ENCODE measurements at regions not wholly inside any gene's neighbourhood (a gene's known extent, or its start where the extent isn't known, plus 50 kb on each side); places are given as distances from the start of the nearest gene placed in this dataset.
A peak's percentile ranks its signal among the peaks of the same experiment; 100 is the strongest.

DNA sequence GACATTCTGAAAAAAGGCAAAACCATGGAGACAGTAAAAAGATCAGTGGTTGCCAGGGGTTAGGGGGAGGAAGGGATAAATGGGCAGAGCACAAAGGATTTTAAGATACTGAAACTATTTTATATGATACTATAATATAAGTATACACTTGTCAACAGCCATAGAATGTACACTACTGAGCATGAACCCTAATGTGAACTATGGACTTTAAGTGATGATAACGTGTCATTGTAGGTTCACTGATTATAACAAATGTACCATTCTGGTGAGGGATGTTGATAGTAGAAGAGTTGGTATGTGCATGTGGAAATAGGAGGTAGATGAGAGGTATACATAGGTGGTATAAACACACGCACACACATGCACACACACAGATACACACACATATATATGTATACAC is 241.6 kb downstream of the NOL4 start:
- Histone ChIP-seq H3K36me3 (ENCODE audit: control insufficient read depth in 2 of 2, insufficient read depth in 1 of 2, low read length in 2 of 2) (no peaks in the 10 kb centered on the region), H3K27ac (ENCODE audit: extremely low read depth, low read depth, low read length) (no peak overlapping the region), H3K9me3 (ENCODE audit: control insufficient read depth, insufficient read depth, low read depth, low read length) (no peaks in the 10 kb centered on the region), H3K4me3 (ENCODE audit: low read depth, low read length) (no peak overlapping the region), H3K4me1 (ENCODE audit: control insufficient read depth, insufficient read depth, low read length) (no peaks in the 10 kb centered on the region)
- CTCF ChIA-PET, result no interaction called here
- TF ChIP-seq, protein P1, sequence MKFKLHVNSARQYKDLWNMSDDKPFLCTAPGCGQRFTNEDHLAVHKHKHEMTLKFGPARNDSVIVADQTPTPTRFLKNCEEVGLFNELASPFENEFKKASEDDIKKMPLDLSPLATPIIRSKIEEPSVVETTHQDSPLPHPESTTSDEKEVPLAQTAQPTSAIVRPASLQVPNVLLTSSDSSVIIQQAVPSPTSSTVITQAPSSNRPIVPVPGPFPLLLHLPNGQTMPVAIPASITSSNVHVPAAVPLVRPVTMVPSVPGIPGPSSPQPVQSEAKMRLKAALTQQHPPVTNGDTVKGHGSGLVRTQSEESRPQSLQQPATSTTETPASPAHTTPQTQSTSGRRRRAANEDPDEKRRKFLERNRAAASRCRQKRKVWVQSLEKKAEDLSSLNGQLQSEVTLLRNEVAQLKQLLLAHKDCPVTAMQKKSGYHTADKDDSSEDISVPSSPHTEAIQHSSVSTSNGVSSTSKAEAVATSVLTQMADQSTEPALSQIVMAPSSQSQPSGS (tag by site-specific recombination; IDR thresholded peaks at IDR 0.05; ENCODE audit: low read depth), result no peak
- TF ChIP-seq ZNF223 (tag by site-specific recombination; IDR thresholded peaks at IDR 0.05), result no peak
- TF ChIP-seq ZNF629 (tag by site-specific recombination; IDR thresholded peaks at IDR 0.05), result no peak
- TF ChIP-seq, protein P2, sequence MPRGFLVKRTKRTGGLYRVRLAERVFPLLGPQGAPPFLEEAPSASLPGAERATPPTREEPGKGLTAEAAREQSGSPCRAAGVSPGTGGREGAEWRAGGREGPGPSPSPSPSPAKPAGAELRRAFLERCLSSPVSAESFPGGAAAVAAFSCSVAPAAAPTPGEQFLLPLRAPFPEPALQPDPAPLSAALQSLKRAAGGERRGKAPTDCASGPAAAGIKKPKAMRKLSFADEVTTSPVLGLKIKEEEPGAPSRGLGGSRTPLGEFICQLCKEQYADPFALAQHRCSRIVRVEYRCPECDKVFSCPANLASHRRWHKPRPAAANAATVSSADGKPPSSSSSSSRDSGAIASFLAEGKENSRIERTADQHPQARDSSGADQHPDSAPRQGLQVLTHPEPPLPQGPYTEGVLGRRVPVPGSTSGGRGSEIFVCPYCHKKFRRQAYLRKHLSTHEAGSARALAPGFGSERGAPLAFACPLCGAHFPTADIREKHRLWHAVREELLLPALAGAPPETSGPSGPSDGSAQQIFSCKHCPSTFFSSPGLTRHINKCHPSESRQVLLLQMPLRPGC (tag by site-specific recombination; IDR thresholded peaks at IDR 0.05), result no peak
- TF ChIP-seq ZNF146 (tag by site-specific recombination; IDR thresholded peaks at IDR 0.05), result no peak
- no peak for TF ChIP-seq ZNF138 (tag by site-specific recombination; IDR thresholded peaks at IDR 0.05; ENCODE audit: borderline replicate concordance)
- POLR2A ChIA-PET, result no interaction called here

DNA sequence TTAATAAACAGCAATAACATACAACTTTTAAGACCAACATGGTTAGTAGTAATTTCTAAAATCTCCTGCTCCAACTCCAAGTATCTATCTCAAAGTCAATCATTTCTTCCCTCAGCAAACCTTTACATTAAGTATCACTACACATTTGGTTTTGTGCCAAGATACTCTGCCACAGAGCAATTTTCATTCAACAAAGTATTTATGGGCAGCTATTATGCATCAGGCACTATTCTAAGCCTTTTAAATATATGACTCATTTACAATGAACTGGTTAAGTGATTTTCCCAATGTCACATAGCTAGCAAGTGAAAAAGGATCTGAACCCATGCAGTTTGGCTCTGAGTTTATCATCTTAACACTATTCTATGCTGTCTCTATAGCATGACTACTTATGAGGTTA is 264.3 kb downstream of the NOL4 start:
- CTCF ChIA-PET, result interaction anchor here (0.6 kb wide), 1 partner anchor 116 kb away, joined by 3 read pairs; no protein-coding TSS in a partner anchor
- no peaks in the 10 kb centered on the region for H3K36me3 ChIP-seq (ENCODE audit: control insufficient read depth in 2 of 2, insufficient read depth in 1 of 2, low read length in 2 of 2)
- POLR2A ChIA-PET, result no interaction called here
- H3K4me1 ChIP-seq (ENCODE audit: control insufficient read depth, insufficient read depth, low read length), result peaks cover 4% of the 10 kb centered on the region
- no peak overlapping the region for H3K27ac ChIP-seq (ENCODE audit: extremely low read depth, low read depth, low read length)
- H3K9me3 ChIP-seq (ENCODE audit: control insufficient read depth, insufficient read depth, low read depth, low read length), result no peaks in the 10 kb centered on the region
- no peak overlapping the region for H3K4me3 ChIP-seq (ENCODE audit: low read depth, low read length)
- TF ChIP-seq ZNF585B (tag by site-specific recombination; IDR thresholded peaks at IDR 0.05), result no peak
- TF ChIP-seq, protein P3, sequence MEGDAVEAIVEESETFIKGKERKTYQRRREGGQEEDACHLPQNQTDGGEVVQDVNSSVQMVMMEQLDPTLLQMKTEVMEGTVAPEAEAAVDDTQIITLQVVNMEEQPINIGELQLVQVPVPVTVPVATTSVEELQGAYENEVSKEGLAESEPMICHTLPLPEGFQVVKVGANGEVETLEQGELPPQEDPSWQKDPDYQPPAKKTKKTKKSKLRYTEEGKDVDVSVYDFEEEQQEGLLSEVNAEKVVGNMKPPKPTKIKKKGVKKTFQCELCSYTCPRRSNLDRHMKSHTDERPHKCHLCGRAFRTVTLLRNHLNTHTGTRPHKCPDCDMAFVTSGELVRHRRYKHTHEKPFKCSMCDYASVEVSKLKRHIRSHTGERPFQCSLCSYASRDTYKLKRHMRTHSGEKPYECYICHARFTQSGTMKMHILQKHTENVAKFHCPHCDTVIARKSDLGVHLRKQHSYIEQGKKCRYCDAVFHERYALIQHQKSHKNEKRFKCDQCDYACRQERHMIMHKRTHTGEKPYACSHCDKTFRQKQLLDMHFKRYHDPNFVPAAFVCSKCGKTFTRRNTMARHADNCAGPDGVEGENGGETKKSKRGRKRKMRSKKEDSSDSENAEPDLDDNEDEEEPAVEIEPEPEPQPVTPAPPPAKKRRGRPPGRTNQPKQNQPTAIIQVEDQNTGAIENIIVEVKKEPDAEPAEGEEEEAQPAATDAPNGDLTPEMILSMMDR (tag by site-specific recombination; IDR thresholded peaks at IDR 0.05), result no peak
- TF ChIP-seq, protein P4, sequence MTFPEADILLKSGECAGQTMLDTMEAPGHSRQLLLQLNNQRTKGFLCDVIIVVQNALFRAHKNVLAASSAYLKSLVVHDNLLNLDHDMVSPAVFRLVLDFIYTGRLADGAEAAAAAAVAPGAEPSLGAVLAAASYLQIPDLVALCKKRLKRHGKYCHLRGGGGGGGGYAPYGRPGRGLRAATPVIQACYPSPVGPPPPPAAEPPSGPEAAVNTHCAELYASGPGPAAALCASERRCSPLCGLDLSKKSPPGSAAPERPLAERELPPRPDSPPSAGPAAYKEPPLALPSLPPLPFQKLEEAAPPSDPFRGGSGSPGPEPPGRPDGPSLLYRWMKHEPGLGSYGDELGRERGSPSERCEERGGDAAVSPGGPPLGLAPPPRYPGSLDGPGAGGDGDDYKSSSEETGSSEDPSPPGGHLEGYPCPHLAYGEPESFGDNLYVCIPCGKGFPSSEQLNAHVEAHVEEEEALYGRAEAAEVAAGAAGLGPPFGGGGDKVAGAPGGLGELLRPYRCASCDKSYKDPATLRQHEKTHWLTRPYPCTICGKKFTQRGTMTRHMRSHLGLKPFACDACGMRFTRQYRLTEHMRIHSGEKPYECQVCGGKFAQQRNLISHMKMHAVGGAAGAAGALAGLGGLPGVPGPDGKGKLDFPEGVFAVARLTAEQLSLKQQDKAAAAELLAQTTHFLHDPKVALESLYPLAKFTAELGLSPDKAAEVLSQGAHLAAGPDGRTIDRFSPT (tag by site-specific recombination; IDR thresholded peaks at IDR 0.05), result no peak
- no peak for TF ChIP-seq KLF16 (tag by site-specific recombination; IDR thresholded peaks at IDR 0.05)
- TF ChIP-seq GLIS1 (tag by site-specific recombination; IDR thresholded peaks at IDR 0.05), result no peak
- TF ChIP-seq, protein P5, sequence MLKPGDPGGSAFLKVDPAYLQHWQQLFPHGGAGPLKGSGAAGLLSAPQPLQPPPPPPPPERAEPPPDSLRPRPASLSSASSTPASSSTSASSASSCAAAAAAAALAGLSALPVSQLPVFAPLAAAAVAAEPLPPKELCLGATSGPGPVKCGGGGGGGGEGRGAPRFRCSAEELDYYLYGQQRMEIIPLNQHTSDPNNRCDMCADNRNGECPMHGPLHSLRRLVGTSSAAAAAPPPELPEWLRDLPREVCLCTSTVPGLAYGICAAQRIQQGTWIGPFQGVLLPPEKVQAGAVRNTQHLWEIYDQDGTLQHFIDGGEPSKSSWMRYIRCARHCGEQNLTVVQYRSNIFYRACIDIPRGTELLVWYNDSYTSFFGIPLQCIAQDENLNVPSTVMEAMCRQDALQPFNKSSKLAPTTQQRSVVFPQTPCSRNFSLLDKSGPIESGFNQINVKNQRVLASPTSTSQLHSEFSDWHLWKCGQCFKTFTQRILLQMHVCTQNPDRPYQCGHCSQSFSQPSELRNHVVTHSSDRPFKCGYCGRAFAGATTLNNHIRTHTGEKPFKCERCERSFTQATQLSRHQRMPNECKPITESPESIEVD (tag by site-specific recombination; IDR thresholded peaks at IDR 0.05), result peak; percentile 76
- no peak for TF ChIP-seq ZNF629 (tag by site-specific recombination; IDR thresholded peaks at IDR 0.05)
- TF ChIP-seq ZNF391 (tag by site-specific recombination; IDR thresholded peaks at IDR 0.05; ENCODE audit: borderline replicate concordance, low read depth), result no peak
- no peak for TF ChIP-seq ZNF221 (tag by site-specific recombination; IDR thresholded peaks at IDR 0.05; ENCODE audit: borderline replicate concordance)
- peak; percentile 54; the same call in 1 of the 2 replicates for TF ChIP-seq ZNF660 (tag by site-specific recombination; IDR thresholded peaks at IDR 0.05)
- TF ChIP-seq, protein P6, sequence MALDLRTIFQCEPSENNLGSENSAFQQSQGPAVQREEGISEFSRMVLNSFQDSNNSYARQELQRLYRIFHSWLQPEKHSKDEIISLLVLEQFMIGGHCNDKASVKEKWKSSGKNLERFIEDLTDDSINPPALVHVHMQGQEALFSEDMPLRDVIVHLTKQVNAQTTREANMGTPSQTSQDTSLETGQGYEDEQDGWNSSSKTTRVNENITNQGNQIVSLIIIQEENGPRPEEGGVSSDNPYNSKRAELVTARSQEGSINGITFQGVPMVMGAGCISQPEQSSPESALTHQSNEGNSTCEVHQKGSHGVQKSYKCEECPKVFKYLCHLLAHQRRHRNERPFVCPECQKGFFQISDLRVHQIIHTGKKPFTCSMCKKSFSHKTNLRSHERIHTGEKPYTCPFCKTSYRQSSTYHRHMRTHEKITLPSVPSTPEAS (tag by site-specific recombination; IDR thresholded peaks at IDR 0.05), result no peak
- TF ChIP-seq ZSCAN23 (tag by site-specific recombination; IDR thresholded peaks at IDR 0.05), result no peak
- TF ChIP-seq ZNF274 (IDR thresholded peaks at IDR 0.05; ENCODE audit: low read length), result no peak
- TF ChIP-seq ZNF274 (tag by site-specific recombination; IDR thresholded peaks at IDR 0.05; ENCODE audit: borderline replicate concordance), result no peak
- peak; percentile 87 for TF ChIP-seq ZNF664 (tag by site-specific recombination; IDR thresholded peaks at IDR 0.05)
- peak; percentile 64 for TF ChIP-seq FEZF1 (tag by site-specific recombination; IDR thresholded peaks at IDR 0.05)
- no peak for TF ChIP-seq ZNF837 (tag by site-specific recombination; IDR thresholded peaks at IDR 0.05)
- TF ChIP-seq, protein P7, sequence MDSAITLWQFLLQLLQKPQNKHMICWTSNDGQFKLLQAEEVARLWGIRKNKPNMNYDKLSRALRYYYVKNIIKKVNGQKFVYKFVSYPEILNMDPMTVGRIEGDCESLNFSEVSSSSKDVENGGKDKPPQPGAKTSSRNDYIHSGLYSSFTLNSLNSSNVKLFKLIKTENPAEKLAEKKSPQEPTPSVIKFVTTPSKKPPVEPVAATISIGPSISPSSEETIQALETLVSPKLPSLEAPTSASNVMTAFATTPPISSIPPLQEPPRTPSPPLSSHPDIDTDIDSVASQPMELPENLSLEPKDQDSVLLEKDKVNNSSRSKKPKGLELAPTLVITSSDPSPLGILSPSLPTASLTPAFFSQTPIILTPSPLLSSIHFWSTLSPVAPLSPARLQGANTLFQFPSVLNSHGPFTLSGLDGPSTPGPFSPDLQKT (IDR thresholded peaks at IDR 0.05; ENCODE audit: borderline replicate concordance, low read depth, low read length), result no peak
- TF ChIP-seq ZNF610 (tag by site-specific recombination; IDR thresholded peaks at IDR 0.05; ENCODE audit: borderline replicate concordance), result no peak
- no peak for TF ChIP-seq ZNF146 (tag by site-specific recombination; IDR thresholded peaks at IDR 0.05)

Data from HEK293 (cell line).